IgD-negative memory B cell (primary cell): ENCODE measurements at regions not wholly inside any gene's neighbourhood (a gene's known extent, or its start where the extent isn't known, plus 50 kb on each side); places are given as distances from the start of the nearest gene placed in this dataset.

Experiments used
- H3K27ac Mint-ChIP-seq, 3 donors: one replicate each; pipeline ENCODE4 v1.8.0; 2020 to 2022; ENCODE audit warnings: mild to moderate bottlenecking in 3 of 3, mixed read lengths in 3 of 3, moderate library complexity in 1 of 3
- H3K27me3 Mint-ChIP-seq: one replicate; pipeline ENCODE4 v1.8.0; 2021; ENCODE audit warnings: mixed read lengths
- H3K36me3 Mint-ChIP-seq: one replicate; pipeline ENCODE4 v1.8.0; 2020; ENCODE audit warnings: mild to moderate bottlenecking, mixed read lengths
- H3K4me1 Mint-ChIP-seq, 3 donors: one replicate each; pipeline ENCODE4 v1.8.0; 2020 to 2022; ENCODE audit warnings: mixed read lengths in 3 of 3, mild to moderate bottlenecking in 1 of 3
- H3K4me3 Mint-ChIP-seq, 4 donors: one replicate each; pipeline ENCODE4 v1.8.0; 2020 to 2022; ENCODE audit warnings: mild to moderate bottlenecking in 4 of 4, mixed read lengths in 4 of 4, moderate library complexity in 3 of 4
- H3K9me3 Mint-ChIP-seq, 3 donors: one replicate each; pipeline ENCODE4 v1.8.0; 2020 to 2021; ENCODE audit warnings: mixed read lengths in 3 of 3, mild to moderate bottlenecking in 1 of 3

DNA sequence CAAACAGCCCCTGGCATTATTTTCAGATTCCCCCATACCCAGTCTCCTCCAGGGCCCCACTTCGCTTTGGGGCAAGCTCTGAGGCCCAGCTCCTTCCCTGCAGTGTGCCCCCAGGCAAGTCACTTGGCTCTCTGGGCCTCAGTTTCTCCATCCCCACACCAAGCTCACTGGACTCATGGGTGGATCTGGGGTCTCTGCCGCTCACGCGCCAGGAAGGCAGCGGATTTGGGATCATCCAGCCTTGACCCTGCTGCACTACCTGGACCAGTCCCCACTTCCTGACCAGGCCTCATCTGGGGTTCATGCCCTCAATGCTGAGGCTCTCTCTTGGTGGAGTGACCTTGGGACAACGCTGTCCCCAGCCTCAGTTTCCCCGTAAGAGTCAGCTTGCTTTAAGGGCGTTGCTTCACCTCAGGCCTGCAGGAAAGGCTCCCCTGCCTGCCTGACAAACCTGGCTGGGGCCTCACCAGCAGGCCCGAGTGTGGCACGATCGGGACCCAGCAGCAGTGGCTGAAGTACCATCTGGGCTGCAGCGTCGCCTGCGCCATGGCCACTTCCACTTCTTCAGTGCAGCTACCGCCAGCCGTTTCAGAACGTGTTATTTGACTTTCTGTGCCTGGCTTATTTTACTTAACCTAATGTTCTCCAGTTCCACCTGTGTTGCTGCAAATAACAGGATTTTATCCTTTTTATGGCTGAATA, 519.6 kb upstream of the SEMA6A start:
- peaks cover 2% of the 10 kb centered on the region for H3K36me3 Mint-ChIP-seq
- H3K27me3 Mint-ChIP-seq = no peaks in the 10 kb centered on the region
- H3K9me3 Mint-ChIP-seq = no peaks in the 10 kb centered on the region
- H3K4me1 Mint-ChIP-seq = no peaks in the 10 kb centered on the region
- H3K4me3 Mint-ChIP-seq = no peak overlapping the region
- no peak overlapping the region for H3K27ac Mint-ChIP-seq

DNA sequence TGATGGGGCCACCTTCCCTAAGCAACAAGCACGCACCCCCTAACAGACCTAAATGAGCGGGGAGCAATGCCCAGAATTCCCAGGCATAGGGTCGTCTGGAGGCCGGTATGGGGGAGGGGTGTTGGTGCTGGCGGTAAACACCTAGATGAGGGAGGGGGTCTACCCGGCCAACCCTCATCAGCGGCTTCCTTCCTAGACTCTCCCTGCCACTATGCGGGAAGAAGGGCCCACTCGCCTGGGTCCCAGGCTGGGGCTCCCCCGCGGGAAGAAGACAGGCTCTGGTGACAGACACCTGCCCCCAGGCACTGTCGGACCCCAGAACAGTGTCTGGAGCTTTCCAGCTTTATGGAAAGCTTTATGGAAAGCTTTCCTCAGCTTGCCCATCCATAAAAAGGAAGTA, 519.0 kb upstream of the SEMA6A start:
- Mint-ChIP-seq H3K27ac (no peak overlapping the region), H3K4me3 (no peak overlapping the region), H3K27me3 (no peaks in the 10 kb centered on the region), H3K9me3 (no peaks in the 10 kb centered on the region), H3K36me3 (peaks cover 2% of the 10 kb centered on the region), H3K4me1 (no peaks in the 10 kb centered on the region)

DNA sequence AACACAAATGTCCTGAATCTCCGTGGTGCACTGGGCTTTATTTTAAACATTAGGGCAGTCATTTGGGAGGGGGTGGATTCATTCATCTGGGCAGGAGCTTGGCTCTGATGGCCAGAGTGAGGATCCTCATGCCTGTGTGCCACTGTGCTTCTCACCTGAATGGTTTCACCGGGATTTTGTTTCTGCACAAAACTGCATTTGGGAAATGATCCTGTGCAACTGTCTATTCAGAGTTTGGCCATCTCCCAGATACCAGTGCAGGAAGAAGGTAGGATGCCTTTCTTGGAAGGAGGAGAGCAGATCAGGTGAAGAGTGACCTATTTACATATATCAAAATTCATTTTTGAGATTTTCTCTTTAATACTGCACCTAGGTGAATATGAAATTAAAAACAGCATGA, 514.4 kb upstream of the SEMA6A start:
- Mint-ChIP-seq H3K4me3 (no peak overlapping the region), H3K27ac (no peak overlapping the region), H3K36me3 (peaks cover 2% of the 10 kb centered on the region), H3K9me3 (no peaks in the 10 kb centered on the region), H3K27me3 (no peaks in the 10 kb centered on the region), H3K4me1 (no peaks in the 10 kb centered on the region)

DNA sequence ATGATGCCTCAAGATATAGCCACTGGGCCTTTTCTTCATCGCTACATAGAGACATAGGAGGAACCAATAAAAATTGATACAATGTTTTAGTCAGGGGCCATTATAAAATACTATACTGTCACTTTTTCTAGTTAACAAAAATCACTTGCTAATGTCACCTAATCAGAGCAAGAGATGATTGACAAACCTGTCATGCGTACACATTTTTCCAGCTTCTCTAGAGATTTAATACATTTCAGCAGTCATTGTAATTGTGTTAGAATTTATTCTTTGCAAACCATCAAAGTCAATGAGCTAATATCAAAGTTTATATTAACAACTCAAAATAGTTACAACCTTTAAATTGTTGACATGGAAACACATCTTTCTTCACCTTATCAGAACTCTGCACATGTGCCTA, 513.6 kb upstream of the SEMA6A start:
- H3K36me3 Mint-ChIP-seq = peaks cover under 1% of the 10 kb centered on the region
- no peak overlapping the region for H3K4me3 Mint-ChIP-seq
- H3K4me1 Mint-ChIP-seq = no peaks in the 10 kb centered on the region
- H3K9me3 Mint-ChIP-seq = no peaks in the 10 kb centered on the region
- H3K27ac Mint-ChIP-seq = no peak overlapping the region
- H3K27me3 Mint-ChIP-seq = no peaks in the 10 kb centered on the region

DNA sequence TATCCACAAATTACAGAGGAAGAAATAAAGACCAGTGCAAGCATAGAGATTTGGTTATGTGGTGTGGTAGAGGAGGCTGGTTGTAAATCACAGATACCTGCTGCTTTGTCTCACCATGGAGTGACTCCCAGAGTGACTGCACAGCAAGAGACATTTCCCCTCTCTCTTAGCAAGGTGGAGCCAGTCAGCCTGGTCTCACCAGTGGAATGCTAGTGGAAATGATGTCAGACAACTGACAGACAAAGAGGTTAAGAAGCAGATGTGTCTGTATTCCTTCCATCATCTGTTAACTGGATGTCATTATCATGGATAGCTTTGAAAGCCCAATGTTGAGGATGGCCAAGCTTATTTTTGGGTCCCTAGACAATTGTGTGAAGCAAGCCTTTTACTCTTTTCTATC, 509.4 kb upstream of the SEMA6A start:
- Mint-ChIP-seq H3K4me3 (no peak overlapping the region), H3K27ac (no peak overlapping the region), H3K4me1 (no peaks in the 10 kb centered on the region), H3K36me3 (no peaks in the 10 kb centered on the region), H3K27me3 (no peaks in the 10 kb centered on the region), H3K9me3 (no peaks in the 10 kb centered on the region)

DNA sequence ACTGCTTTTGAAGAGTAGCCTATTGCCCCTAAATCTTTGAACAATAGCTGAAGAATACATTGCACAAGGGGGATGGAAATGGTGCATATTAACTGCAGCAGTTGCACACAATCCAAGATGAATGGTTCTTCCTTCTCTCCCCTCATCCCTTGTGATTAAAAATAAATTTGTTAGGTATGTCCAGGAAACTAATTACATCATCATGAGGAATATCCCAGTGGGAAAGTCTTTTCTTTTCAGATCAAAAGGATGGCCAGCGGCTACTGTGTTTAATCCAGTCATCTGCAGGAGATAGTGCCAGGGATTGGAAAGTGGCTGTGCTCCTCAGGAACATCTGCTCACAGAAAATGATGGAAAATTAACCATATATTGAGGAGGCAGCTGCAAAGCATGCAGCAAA, 508.4 kb upstream of the SEMA6A start:
- Mint-ChIP-seq H3K27me3 (no peaks in the 10 kb centered on the region), H3K27ac (no peak overlapping the region), H3K9me3 (no peaks in the 10 kb centered on the region), H3K4me1 (no peaks in the 10 kb centered on the region), H3K36me3 (no peaks in the 10 kb centered on the region), H3K4me3 (no peak overlapping the region)

DNA sequence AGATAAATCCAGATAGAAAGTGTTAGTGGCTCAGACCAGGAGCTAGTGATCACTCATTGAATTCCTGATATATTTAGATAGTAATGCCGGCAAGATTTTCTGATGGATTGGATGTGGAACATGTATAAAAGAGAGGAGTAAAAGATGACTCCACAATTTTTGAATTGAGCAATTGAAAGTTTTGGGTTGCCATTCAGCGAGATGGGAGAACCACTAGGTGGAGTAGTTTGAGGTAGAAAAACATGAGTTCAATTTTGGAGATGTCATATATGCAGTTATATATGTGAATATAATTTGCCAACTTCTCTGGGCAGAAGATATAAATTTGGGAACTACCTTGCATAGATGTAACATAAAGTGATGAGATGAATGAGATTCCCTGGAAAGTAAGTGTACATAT, 502.5 kb upstream of the SEMA6A start:
- H3K27me3 Mint-ChIP-seq = no peaks in the 10 kb centered on the region
- no peak overlapping the region for H3K27ac Mint-ChIP-seq
- no peaks in the 10 kb centered on the region for H3K36me3 Mint-ChIP-seq
- H3K9me3 Mint-ChIP-seq = peaks cover 0 to 3% (median 0%) of the 10 kb centered on the region in 3 donors
- H3K4me3 Mint-ChIP-seq = no peak overlapping the region
- no peaks in the 10 kb centered on the region for H3K4me1 Mint-ChIP-seq

DNA sequence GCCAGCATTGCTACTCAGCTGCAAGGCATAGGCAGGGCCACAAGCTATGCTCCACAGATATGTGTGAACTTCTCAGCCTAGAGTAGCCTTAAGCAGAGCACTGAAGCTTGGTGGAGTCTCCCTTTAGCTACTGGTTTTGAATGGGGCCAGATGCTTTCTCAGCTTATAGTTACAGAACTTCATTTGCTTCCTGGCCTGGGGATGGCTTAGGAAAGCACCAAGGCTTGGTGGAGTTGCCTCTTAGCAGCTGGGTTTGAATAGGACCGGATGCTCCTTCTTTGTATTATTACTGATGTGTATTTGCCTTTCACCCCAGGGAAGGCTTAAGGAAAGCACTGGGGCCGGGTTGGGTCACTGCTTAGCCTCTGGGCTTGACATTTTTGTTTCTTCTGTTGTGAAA, 497.8 kb upstream of the SEMA6A start:
- Mint-ChIP-seq H3K9me3 (peaks cover 2 to 23% (median 4%) of the 10 kb centered on the region in 3 donors), H3K27ac (no peak overlapping the region), H3K36me3 (no peaks in the 10 kb centered on the region), H3K4me1 (no peaks in the 10 kb centered on the region), H3K27me3 (no peaks in the 10 kb centered on the region), H3K4me3 (no peak overlapping the region)

DNA sequence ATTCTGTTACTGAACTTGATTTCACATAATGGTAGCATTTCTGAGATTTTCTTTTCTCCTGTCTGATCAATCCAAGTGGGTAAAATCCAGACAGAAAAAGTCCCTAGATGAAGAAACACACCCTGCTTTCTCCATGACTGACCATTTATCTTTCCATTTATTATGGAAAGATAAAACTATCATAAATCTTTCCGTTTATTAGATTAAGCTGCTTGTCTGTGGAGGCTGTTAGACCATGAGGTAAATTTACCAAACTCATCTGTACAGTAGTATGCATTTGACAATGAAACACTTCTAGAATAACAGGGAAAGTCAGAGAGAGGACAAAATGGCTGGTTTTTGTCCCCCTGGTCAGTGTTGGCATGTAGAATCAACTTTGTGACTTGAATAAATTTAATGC, 491.2 kb upstream of the SEMA6A start:
- Mint-ChIP-seq H3K36me3 (no peaks in the 10 kb centered on the region), H3K27me3 (no peaks in the 10 kb centered on the region), H3K27ac (no peak overlapping the region), H3K9me3 (peaks cover 0 to 10% (median 0%) of the 10 kb centered on the region in 3 donors), H3K4me1 (no peaks in the 10 kb centered on the region), H3K4me3 (no peak overlapping the region)

DNA sequence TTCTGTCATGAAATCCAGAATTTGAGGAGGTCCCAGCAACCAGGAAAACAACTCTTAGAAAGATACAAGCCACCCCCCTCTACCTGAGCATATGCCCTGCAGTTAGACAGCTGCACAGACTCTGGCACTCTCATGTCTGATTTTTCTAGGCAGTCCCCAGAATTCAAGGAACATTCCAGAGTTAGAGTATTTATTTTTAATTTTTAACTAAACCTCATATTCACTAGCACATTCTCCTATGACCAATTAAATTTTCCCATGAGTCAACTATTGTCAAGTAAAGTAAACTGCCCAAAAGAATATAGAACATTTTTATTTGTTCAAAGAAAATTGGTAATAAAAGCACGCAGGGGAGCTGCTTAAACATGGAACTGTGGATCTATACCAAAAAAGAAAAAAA, 490.5 kb upstream of the SEMA6A start:
- H3K4me3 Mint-ChIP-seq = no peak overlapping the region
- H3K9me3 Mint-ChIP-seq = peaks cover 0 to 8% (median 0%) of the 10 kb centered on the region in 3 donors
- H3K27ac Mint-ChIP-seq = no peak overlapping the region
- H3K4me1 Mint-ChIP-seq = no peaks in the 10 kb centered on the region
- no peaks in the 10 kb centered on the region for H3K36me3 Mint-ChIP-seq
- no peaks in the 10 kb centered on the region for H3K27me3 Mint-ChIP-seq

DNA sequence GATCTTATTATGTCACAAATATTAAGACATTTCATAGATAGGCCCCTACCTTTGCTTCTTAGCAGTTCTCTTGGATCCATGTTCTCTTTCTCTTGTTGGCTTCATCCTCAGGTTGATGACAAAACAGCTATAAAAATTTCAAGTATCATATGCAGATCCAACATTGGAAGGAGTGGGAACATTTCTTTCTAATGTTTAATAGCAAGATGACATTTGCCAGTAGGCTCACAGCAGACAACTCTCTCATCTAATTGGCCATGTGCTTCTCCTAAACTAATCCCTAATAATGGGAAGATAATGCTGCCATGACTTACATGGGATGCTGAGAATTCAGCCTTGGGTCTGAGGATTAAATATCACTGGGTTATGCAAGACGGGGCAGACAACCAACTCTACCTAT, 485.5 kb upstream of the SEMA6A start:
- no peak overlapping the region for H3K27ac Mint-ChIP-seq
- H3K9me3 Mint-ChIP-seq = no peaks in the 10 kb centered on the region
- H3K4me1 Mint-ChIP-seq = no peaks in the 10 kb centered on the region
- H3K27me3 Mint-ChIP-seq = no peaks in the 10 kb centered on the region
- H3K4me3 Mint-ChIP-seq = no peak overlapping the region
- no peaks in the 10 kb centered on the region for H3K36me3 Mint-ChIP-seq

DNA sequence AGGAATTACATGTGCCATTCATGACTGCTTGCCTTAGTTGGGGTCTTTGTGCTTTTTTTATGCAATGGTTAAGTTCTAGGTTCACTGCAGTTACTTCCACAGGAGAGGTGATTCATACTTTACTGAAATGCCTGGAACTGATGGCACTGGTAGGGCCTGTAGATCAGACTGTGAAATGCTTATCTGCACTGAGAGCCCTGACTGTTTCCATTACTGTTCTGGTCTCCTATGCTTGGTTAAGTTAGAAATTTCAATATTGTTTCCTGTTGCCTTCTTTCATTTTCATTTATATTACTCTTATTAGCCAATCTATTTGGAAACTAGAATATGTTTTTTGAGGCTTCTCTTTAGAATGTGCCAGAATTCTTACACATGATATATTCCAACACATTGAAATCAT, 484.1 kb upstream of the SEMA6A start:
- Mint-ChIP-seq H3K4me3 (no peak overlapping the region), H3K36me3 (no peaks in the 10 kb centered on the region), H3K27me3 (no peaks in the 10 kb centered on the region), H3K9me3 (no peaks in the 10 kb centered on the region), H3K27ac (no peak overlapping the region), H3K4me1 (no peaks in the 10 kb centered on the region)

DNA sequence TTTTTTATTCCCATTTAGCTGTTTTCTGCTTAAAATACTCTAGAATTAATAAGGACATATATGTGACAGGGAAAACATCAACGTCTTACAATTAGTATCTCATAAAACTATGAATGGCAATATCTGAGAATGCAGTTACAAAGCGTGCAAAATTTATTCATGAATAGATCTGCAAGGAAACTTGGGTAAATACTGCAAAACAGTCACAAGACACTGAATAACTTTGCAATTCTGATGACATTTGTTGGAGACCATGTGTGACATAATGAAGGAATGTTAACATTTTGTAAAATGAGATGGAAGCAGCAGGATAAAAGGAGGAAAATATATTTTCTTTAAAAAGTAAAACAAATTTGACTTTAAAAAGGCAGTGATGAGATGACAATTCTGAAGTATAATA, 480.9 kb upstream of the SEMA6A start:
- Mint-ChIP-seq H3K4me1 (no peaks in the 10 kb centered on the region), H3K9me3 (peaks cover 0 to 4% (median 0%) of the 10 kb centered on the region in 3 donors)

DNA sequence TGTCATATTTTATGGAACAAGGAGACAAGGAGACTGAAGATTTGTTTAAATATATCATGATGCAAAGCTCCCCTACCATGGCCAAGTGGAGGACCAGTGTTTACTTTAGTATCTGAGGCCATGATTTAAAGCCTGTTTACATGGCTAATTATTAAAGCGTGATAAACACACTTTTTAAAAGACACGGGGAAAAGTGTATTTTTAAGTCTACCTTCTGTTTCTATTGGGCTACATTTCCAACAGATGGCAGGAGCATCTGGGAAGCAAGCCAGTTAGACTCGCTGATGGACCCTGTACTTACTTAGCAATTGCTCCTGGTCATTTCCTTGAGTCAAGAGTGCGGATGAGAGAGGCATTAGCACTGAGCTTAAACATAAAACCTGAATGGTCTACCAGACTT, 480.3 kb upstream of the SEMA6A start:
- H3K4me1 Mint-ChIP-seq = no peaks in the 10 kb centered on the region
- no peaks in the 10 kb centered on the region for H3K27me3 Mint-ChIP-seq
- no peak overlapping the region for H3K27ac Mint-ChIP-seq
- H3K36me3 Mint-ChIP-seq = no peaks in the 10 kb centered on the region
- H3K4me3 Mint-ChIP-seq = no peak overlapping the region
- H3K9me3 Mint-ChIP-seq = peaks cover 0 to 4% (median 0%) of the 10 kb centered on the region in 3 donors

More for the DNA sequence above, 480.9 kb upstream of the SEMA6A start:
- Mint-ChIP-seq H3K36me3 (no peaks in the 10 kb centered on the region), H3K4me3 (no peak overlapping the region), H3K27me3 (no peaks in the 10 kb centered on the region), H3K27ac (no peak overlapping the region)

DNA sequence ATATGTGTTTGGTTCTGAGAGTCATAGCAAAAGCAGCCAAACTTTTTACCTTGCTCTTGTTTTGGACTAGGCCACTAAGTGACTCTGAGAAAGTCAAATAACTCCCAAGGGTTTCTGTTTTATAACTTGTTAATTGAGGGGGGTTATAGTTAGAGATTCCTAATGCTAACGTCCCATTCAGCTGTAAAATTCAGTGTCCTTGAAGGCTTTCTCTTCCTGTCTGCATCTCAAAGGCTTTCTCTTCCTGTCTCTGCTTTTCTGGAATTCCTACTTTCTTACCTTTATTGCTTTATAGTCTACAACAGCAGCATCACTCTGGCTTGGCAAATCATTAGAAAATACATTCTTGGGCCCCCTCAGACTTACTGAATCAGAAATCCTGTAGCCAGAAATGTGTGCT, 479.5 kb upstream of the SEMA6A start:
- peaks cover 0 to 5% (median 0%) of the 10 kb centered on the region in 3 donors for H3K9me3 Mint-ChIP-seq
- no peak overlapping the region for H3K27ac Mint-ChIP-seq
- H3K4me3 Mint-ChIP-seq = no peak overlapping the region
- no peaks in the 10 kb centered on the region for H3K36me3 Mint-ChIP-seq
- H3K4me1 Mint-ChIP-seq = no peaks in the 10 kb centered on the region
- H3K27me3 Mint-ChIP-seq = no peaks in the 10 kb centered on the region

DNA sequence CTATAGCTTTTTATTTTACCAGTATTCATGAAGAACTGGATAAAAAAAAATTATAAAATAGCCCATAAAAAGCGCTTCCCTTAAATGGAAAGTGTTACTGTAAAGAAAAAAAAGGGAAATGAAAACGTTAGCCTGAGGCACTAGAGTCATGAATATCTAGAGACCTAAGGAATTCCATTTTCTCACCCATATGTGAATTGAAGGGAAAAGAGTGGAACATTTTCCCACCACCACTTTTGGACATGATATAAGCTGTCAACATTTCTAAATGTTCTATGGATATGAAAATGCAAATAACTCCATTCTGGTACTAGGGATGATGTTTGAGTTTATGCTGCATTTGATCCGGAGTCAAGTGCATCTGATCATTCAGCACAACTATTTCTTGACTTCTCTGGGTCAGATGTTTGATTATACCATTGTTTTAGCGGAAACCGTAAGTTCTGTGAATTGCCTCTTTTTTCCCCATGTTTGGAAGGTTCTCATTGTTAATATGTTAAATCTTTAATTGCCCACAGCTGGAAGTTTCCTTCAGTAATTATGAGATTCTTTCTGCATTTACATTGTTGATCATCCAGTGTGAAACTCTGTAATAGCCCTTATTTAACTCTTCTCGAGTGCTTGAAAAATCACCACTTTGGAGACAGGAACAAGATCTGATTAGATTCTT, 467.4 kb upstream of the SEMA6A start:
- H3K4me3 Mint-ChIP-seq = no peak overlapping the region
- no peak overlapping the region for H3K27ac Mint-ChIP-seq
- H3K27me3 Mint-ChIP-seq = no peaks in the 10 kb centered on the region
- H3K9me3 Mint-ChIP-seq = no peaks in the 10 kb centered on the region
- H3K36me3 Mint-ChIP-seq = no peaks in the 10 kb centered on the region
- no peaks in the 10 kb centered on the region for H3K4me1 Mint-ChIP-seq
